Stimulated activated CD4-positive, alpha-beta T cell treated with anti-CD3 and anti-CD28 coated beads, Interleukin-12 subunit alpha, Interleukin-12 subunit beta, amount 100 ng/mL, for 48 hours (primary cell): ENCODE measurements at regions not wholly inside any gene's neighbourhood (a gene's known extent, or its start where the extent isn't known, plus 50 kb on each side); places are given as distances from the start of the nearest gene placed in this dataset.

ENCODE experiments used
- DNase-seq, 3 donors: peaks; one replicate each; pipeline ENCODE4 v3.0.0-alpha.2; 2020; ENCODE audit warnings: low read depth in 2 of 3, low spot score in 1 of 3

DNA sequence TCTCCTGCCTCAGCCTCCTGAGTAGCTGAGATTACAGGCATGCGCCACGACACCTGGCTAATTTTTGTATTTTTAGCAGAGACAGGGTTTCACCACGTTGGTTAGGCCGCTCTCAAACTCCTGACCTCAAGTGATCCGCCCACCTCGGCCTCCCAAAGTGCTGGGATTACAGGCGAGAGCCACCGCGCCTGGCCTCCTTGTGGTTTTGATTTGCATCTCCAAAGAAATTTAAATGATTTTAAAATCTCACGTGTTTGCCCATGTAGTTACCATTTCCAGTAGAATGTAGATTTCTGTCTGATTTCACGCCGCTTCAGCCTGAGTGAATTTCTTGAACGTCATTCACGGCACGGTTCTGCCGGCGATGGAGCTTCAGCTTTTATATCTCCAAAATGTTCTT, 55.8 kb downstream of the IGF2 start:
- DNase-seq: no peak

DNA sequence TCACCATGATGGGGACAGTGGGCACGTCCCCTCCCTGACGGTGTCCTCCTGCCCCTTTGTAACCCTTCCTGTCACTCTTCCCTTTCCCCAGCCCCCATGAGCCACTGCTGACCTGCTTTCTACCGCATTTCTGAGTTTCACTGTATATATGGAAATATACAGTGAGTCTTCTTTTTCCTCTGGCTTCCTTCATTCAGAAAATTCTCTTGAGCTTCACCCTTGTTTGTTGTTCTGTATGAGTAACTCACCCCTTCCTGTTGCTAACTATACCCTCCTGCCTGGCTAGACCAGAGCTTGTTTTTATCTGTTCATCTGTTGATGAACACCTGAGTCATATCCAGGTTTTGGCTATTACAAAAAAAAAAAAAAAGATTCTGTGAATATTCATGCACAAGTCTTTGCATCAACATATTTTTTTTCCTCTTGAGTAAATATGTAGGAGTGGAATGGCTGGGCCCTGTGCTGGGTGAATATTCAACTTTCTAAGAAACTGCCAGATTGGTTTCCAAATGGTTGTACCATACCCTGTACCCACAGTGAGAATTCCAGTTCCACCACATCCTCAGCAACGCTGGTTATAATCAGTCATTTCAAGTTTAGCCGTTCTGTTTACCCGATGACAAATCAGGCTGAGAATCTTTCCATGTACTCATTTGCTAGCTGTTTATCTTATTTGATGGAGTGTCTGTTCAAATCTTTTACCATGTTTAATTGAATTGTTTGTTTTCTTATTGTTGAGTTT, 62.0 kb downstream of the IGF2 start:
- DNase-seq: peak; percentile 24 to 35 (median 31)

DNA sequence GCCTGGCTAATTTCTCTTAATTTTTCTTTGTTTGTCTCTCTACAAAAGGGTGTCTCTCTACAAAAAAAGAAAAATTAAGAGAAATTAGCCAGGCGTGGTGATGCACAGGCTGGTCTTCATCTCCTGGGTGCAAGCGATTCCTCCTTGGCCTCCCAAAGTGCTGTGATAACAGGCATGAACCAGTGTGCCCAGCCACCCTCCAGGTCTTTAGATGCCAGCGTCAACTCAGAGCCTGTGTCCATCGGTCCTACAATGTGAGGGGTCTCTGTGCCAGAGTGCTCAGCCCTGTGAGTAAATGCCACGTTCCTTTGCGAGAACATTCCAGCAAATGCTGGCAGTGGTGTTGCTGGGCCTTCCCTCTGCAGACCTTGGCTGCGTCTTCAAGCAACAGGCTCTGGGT, 62.7 kb downstream of the IGF2 start:
- DNase-seq: no peak

GRCh38 chr11:2074266-2074825, 64.8 kb downstream of the IGF2 start:
- no peak for DNase-seq

DNA sequence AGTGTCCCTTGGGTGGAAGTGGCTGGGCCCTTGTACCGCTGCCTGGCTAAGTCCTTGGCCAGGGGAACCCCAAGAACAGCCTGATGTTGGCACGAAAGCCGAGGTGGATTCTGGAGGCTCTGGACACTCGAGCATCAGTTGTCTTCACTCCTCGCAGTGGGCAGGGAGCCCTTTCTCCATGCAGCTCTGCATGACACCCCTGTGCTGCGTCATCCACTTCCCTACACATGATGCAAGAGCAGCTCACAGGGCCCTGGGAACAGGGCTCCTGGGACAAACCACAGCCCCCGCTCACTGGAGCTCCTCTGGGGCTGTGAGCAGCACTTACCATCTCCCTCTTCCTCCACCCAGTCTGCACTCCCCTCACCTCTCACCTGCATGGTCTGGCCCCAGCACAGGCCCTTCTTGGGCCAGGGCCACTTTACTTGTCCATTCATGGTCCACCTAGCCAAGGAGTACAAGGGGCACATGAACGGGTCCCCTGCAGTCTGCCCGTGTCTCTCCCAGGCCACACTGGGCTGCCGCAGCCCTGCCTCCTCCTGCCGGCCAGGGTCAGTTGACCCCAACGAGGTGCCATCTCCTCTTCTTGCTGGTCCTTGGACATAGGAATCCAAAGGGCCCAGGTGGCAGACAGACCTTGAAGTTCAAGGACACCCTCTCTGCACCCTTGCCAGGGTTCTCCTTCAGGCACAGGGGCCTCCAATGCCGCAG, 66.5 kb downstream of the IGF2 start:
- no peak for DNase-seq

DNA sequence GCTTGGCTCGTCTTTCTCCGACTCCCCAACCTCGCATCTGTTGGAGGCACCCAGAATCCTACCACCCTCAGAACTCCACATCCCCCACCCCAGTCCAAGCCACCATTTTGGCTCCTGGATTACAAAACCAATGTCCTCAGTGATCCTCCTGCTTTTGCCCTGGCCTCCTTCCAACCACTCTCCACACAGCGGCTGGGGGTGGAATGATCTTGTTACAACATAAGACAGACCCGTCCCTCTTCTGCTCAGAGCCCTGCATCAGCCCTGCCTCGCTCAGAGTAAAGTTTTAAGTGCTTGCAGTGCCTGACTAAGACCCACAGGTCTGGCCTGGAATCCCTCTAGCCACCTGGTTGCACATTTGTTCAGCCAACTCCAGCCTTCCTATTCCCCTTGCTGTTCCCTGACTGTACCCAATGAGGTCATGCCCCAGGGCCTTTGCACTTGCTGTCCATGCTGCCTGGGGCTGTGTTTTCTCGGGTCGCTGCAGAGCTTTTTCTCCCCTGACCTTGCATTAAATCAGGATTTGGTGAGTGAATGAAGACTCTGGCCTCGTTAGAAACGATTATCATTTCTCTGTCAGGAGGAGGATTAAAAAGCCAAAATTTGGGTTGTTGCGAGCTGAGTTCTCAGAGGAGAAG, 67.3 kb downstream of the IGF2 start:
- no peak for DNase-seq
